ENCODE measurements at regions not wholly inside any gene's neighbourhood (a gene's known extent, or its start where the extent isn't known, plus 50 kb on each side); places are given as distances from the start of the nearest gene placed in this dataset.

DNA sequence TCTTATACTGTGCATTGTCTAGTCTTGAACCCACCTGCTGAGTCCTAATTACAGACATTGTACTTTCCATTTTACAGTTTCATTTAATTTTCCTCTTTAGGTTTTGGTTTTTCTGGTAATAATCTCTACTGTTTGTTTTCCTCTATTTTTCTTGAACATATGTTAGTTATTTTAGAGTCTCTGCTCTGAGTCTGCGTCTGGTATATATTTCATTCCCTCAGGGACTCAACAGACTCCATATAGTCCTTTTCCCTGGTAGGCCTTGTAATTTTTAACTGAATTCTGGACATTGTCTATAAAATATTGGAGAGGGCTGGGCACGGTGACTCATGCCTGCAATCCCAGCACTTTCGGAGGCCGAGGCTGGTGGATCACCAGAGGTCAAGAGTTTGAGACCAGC is 121.8 kb upstream of the STOX2 start:
- H3K9ac ChIP-seq (ENCODE audit: low read length), result no peak overlapping the region
- no peaks in the 10 kb centered on the region for H3K79me2 ChIP-seq (ENCODE audit: insufficient read depth, low read length)
- no peak overlapping the region for H2AFZ ChIP-seq (ENCODE audit: low read length)
- H3K9me3 ChIP-seq (ENCODE audit: low read length), result no peaks in the 10 kb centered on the region
- no peak overlapping the region for H3K4me2 ChIP-seq (ENCODE audit: low read length)
- no peaks in the 10 kb centered on the region for H3K36me3 ChIP-seq (ENCODE audit: insufficient read depth, low read length)
- no peaks in the 10 kb centered on the region for H3K9me2 ChIP-seq (ENCODE audit: low read depth, low read length)
- H3K27ac ChIP-seq (ENCODE audit: low read depth, low read length, poor library complexity, severe bottlenecking), result no peak overlapping the region
- H3K4me1 ChIP-seq (ENCODE audit: insufficient read depth, low read length, severe bottlenecking), result no peaks in the 10 kb centered on the region
- H4K20me1 ChIP-seq (ENCODE audit: insufficient read depth, low read length), result no peaks in the 10 kb centered on the region
- no peak overlapping the region for H3K4me3 ChIP-seq (ENCODE audit: low read depth, low read length, poor library complexity, severe bottlenecking)
- H3F3A ChIP-seq (ENCODE audit: insufficient read depth, low read length), result no peaks in the 10 kb centered on the region
- H3K27me3 ChIP-seq (ENCODE audit: insufficient read depth, low read length), result peaks cover 4% of the 10 kb centered on the region; the same call in 1 of the 2 replicates
- TF ChIP-seq, protein P1, sequence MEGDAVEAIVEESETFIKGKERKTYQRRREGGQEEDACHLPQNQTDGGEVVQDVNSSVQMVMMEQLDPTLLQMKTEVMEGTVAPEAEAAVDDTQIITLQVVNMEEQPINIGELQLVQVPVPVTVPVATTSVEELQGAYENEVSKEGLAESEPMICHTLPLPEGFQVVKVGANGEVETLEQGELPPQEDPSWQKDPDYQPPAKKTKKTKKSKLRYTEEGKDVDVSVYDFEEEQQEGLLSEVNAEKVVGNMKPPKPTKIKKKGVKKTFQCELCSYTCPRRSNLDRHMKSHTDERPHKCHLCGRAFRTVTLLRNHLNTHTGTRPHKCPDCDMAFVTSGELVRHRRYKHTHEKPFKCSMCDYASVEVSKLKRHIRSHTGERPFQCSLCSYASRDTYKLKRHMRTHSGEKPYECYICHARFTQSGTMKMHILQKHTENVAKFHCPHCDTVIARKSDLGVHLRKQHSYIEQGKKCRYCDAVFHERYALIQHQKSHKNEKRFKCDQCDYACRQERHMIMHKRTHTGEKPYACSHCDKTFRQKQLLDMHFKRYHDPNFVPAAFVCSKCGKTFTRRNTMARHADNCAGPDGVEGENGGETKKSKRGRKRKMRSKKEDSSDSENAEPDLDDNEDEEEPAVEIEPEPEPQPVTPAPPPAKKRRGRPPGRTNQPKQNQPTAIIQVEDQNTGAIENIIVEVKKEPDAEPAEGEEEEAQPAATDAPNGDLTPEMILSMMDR (IDR thresholded peaks at IDR 0.05; ENCODE audit: low read length), result no peak
- no peak for TF ChIP-seq EZH2 (IDR thresholded peaks at IDR 0.05; ENCODE audit: borderline replicate concordance, low read length)

DNA sequence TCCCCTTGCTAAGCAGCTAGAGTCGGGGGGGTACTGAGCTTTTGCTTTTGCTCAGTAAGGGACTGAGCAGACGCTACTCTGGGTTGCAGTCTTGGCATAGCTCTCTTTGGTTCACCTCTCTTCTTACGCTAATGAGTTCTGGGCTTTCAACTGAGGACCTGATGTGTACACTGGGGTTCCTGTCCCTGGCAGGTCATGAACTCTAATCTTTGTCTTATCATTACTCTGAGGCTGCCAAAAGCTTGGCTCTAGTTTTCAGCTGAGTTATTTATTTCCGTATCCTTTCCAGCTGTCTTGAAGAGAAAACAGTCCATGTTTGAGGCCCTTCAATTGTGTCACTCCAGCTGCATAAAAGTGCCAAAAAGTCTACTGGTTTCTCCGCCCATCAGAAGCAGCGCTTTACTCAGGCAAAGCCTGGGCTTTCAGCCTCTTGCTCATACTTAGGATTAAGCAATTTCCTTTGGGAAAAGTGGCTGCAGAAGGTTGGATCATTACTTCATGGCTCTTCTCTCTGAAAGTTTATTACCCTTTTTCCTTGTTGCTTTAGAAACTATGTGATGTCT is 121.0 kb upstream of the STOX2 start:
- H3K9ac ChIP-seq (ENCODE audit: low read length), result no peak overlapping the region
- H4K20me1 ChIP-seq (ENCODE audit: insufficient read depth, low read length), result no peaks in the 10 kb centered on the region
- H3K4me1 ChIP-seq (ENCODE audit: insufficient read depth, low read length, severe bottlenecking), result no peaks in the 10 kb centered on the region
- no peak overlapping the region for H3K27ac ChIP-seq (ENCODE audit: low read depth, low read length, poor library complexity, severe bottlenecking)
- no peaks in the 10 kb centered on the region for H3K9me3 ChIP-seq (ENCODE audit: low read length)
- no peak overlapping the region for H2AFZ ChIP-seq (ENCODE audit: low read length)
- H3K36me3 ChIP-seq (ENCODE audit: insufficient read depth, low read length), result no peaks in the 10 kb centered on the region
- H3K27me3 ChIP-seq (ENCODE audit: insufficient read depth, low read length), result peaks cover 4% of the 10 kb centered on the region; the same call in 1 of the 2 replicates
- H3K4me2 ChIP-seq (ENCODE audit: low read length), result no peak overlapping the region
- H3K79me2 ChIP-seq (ENCODE audit: insufficient read depth, low read length), result no peaks in the 10 kb centered on the region
- H3F3A ChIP-seq (ENCODE audit: insufficient read depth, low read length), result no peaks in the 10 kb centered on the region
- H3K9me2 ChIP-seq (ENCODE audit: low read depth, low read length), result no peaks in the 10 kb centered on the region
- no peak overlapping the region for H3K4me3 ChIP-seq (ENCODE audit: low read depth, low read length, poor library complexity, severe bottlenecking)
- no peak for TF ChIP-seq EZH2 (IDR thresholded peaks at IDR 0.05; ENCODE audit: borderline replicate concordance, low read length)
- TF ChIP-seq, protein P1 (IDR thresholded peaks at IDR 0.05; ENCODE audit: low read length), result no peak

DNA sequence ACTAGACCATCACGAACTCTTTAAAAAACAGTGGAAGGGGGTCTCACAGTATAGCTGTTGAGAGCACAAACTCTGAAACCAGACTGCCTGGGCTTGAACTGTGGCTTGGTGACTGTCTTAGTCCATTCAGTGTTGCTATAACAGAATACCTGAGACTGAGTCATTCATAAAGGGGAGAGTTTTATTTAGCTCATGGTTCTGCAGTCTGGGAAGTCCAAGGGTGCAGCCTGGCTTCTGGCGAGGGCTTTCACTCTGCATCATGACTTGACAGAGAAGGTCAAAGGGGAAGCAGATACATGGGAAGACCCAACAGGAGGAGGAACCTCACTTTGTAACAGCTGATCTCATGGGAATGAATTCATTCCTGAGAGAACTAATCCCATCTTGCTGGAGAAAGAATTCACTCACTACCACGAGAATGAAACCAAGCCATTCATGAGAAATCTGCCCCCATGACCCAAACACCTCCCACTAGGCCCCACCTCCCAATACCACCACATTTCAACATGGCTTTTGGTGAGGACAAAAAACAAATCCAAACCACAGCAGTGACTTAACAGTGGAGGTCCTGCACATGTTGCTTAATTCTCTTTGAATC is 116.7 kb upstream of the STOX2 start:
- Histone ChIP-seq H3K9me3 (ENCODE audit: low read length) (no peaks in the 10 kb centered on the region), H4K20me1 (ENCODE audit: insufficient read depth, low read length) (no peaks in the 10 kb centered on the region), H3K27ac (ENCODE audit: low read depth, low read length, poor library complexity, severe bottlenecking) (no peak overlapping the region), H3K36me3 (ENCODE audit: insufficient read depth, low read length) (no peaks in the 10 kb centered on the region), H3F3A (ENCODE audit: insufficient read depth, low read length) (no peaks in the 10 kb centered on the region), H3K4me2 (ENCODE audit: low read length) (no peak overlapping the region), H3K9me2 (ENCODE audit: low read depth, low read length) (no peaks in the 10 kb centered on the region), H3K9ac (ENCODE audit: low read length) (no peak overlapping the region), H3K27me3 (ENCODE audit: insufficient read depth, low read length) (no peaks in the 10 kb centered on the region), H3K79me2 (ENCODE audit: insufficient read depth, low read length) (no peaks in the 10 kb centered on the region), H3K4me1 (ENCODE audit: insufficient read depth, low read length, severe bottlenecking) (no peaks in the 10 kb centered on the region), H2AFZ (ENCODE audit: low read length) (no peak overlapping the region), H3K4me3 (ENCODE audit: low read depth, low read length, poor library complexity, severe bottlenecking) (no peak overlapping the region)
- TF ChIP-seq EZH2 (IDR thresholded peaks at IDR 0.05; ENCODE audit: borderline replicate concordance, low read length), result no peak
- TF ChIP-seq, protein P1 (IDR thresholded peaks at IDR 0.05; ENCODE audit: low read length), result no peak
